K562 (cell line): ENCODE measurements at regions not wholly inside any gene's neighbourhood (a gene's known extent, or its start where the extent isn't known, plus 50 kb on each side); places are given as distances from the start of the nearest gene placed in this dataset.

Experiments
- ATAC-seq: fragments of 200-7000 bp; cut with Tn5 transposase; 3 replicates; pipeline ENCODE4 v1.9.1; 2020; ENCODE audit warnings: moderate library complexity
- BruUV-seq: library from RNA; stranded (reverse); fragments of 400-500 nt; replicated peaks from 2 replicates; lab custom pipeline; 2021; lab: Mats Ljungman, UMichigan
- CTCF ChIA-PET: fragments of 300-600 bp; formaldehyde crosslinking; extraction: SDS; loops from one replicate; lab custom pipeline; 2021; ENCODE audit warnings: low intra/inter-chr PET ratio; lab: Yijun Ruan, JAX
- POLR2A ChIA-PET: fragments of 300-600, 350-650 bp; sonication (Branson Sonifier 250); formaldehyde crosslinking; extraction: SDS; loops from one replicate; lab custom pipeline; 2021; ENCODE audit warnings: antibody characterized with exemption, inconsistent platforms; lab: Yijun Ruan, JAX
- DNase-seq, 4 experiments: peaks; one replicate each; pipeline versions ENCODE4 v3.0.0 to v3.0.0-alpha.2; 2011 to 2018; ENCODE audit warnings: low spot score in 3 of 4, mixed read lengths in 3 of 4; ENCODE audit errors: extremely low read depth in 1 of 4
- FAIRE-seq: peaks from 2 replicates; lab custom pipeline; 2011; peaks lifted over from hg19 to GRCh38; lab: Jason Lieb, UNC
- H2AFZ ChIP-seq: 2 replicates; pipeline ENCODE4 v1.6.0; 2011; ENCODE audit warnings: low read depth, low read length, control low read depth, inconsistent platforms
- H3K27ac ChIP-seq: fragments of 200-600 bp; 3 replicates; pipeline ENCODE4 v1.8.0; 2011; ENCODE audit warnings: low read depth, mild to moderate bottlenecking, control low read depth, inconsistent platforms, low read length, moderate library complexity, mixed read lengths; ENCODE audit errors: extremely low read depth
- H3K27me3 ChIP-seq, 2 experiments: fragments of 300-600 bp in 1 of 2; 2 replicates in 1 of 2; 3 replicates in 1 of 2; pipeline versions ENCODE4 v1.6.0 to v1.8.0; 2011; ENCODE audit warnings: inconsistent platforms in 2 of 2, low read length in 2 of 2, mild to moderate bottlenecking in 1 of 2, mixed read lengths in 1 of 2, moderate library complexity in 1 of 2; ENCODE audit not compliant: control insufficient read depth in 2 of 2, insufficient read depth in 2 of 2
- H3K36me3 ChIP-seq: fragments of 300-600 bp; 3 replicates; pipeline ENCODE4 v1.8.0; 2011; ENCODE audit warnings: mild to moderate bottlenecking, low read length, inconsistent platforms; ENCODE audit not compliant: control insufficient read depth, insufficient read depth
- H3K4me1 ChIP-seq, 2 experiments: fragments of 200-600 bp in 1 of 2; replicated peaks in 1 of 2; 2 replicates in 1 of 2; 3 replicates in 1 of 2; pipeline versions ENCODE4 v1.5.1 to v1.8.0; 2011; ENCODE audit warnings: inconsistent platforms in 2 of 2, low read length in 2 of 2, mild to moderate bottlenecking in 1 of 2, mixed read lengths in 1 of 2, moderate library complexity in 1 of 2; ENCODE audit not compliant: control insufficient read depth in 2 of 2, insufficient read depth in 2 of 2
- H3K4me2 ChIP-seq: 2 replicates; pipeline ENCODE4 v1.6.1; 2011; ENCODE audit warnings: low read length, control low read depth, inconsistent platforms, mixed read lengths; ENCODE audit not compliant: insufficient read depth
- H3K4me3 ChIP-seq: fragments of 200-600 bp; sonication (generic), shearing (Covaris generic); 2 replicates; pipeline ENCODE4 v1.5.1; 2016; ENCODE audit warnings: control low read depth, inconsistent platforms
- H3K79me2 ChIP-seq: fragments of 200-600 bp; 3 replicates; pipeline ENCODE4 v1.8.0; 2011; ENCODE audit warnings: low read length, inconsistent platforms; ENCODE audit not compliant: control insufficient read depth, insufficient read depth
- H3K9ac ChIP-seq, 2 experiments: 2 replicates each; pipeline versions ENCODE4 v1.6.0 to v1.6.1; 2011; ENCODE audit warnings: low read depth in 2 of 2, low read length in 2 of 2, control low read depth in 1 of 2, inconsistent platforms in 1 of 2, mild to moderate bottlenecking in 1 of 2, mixed read lengths in 1 of 2; ENCODE audit not compliant: insufficient read depth in 1 of 2
- H3K9me1 ChIP-seq: one replicate; pipeline ENCODE4 v1.6.0; 2011; ENCODE audit warnings: inconsistent platforms, mild to moderate bottlenecking, low read length, moderate library complexity; ENCODE audit not compliant: control insufficient read depth, insufficient read depth
- H3K9me3 ChIP-seq: replicated peaks from 2 replicates; pipeline ENCODE4 v1.5.1; 2011; ENCODE audit warnings: low read depth, low read length, inconsistent platforms; ENCODE audit not compliant: control insufficient read depth, insufficient read depth
- H4K20me1 ChIP-seq: replicated peaks from 2 replicates; pipeline ENCODE4 v1.6.1; 2011; ENCODE audit warnings: low read length, inconsistent platforms, mixed read lengths; ENCODE audit not compliant: control insufficient read depth, insufficient read depth
- CREB1 ChIP-seq, 2 experiments: sonication (generic) in 1 of 2; formaldehyde crosslinking in 1 of 2; IDR thresholded peaks; 2 replicates each; pipeline versions ENCODE4 v1.6.1 to v1.8.0; 2012 to 2022; ENCODE audit warnings: inconsistent platforms in 1 of 2, mild to moderate bottlenecking in 1 of 2, missing genetic modification reagents in 1 of 2, moderate library complexity in 1 of 2
- DIDO1 ChIP-seq: fragments of 450-650 bp; IDR thresholded peaks from 2 replicates; pipeline ENCODE4 v1.6.1; 2016; ENCODE audit warnings: low read depth, missing biosample characterization, missing genetic modification characterization
- NFIX ChIP-seq: fragments of 250-450 bp; sonication (Bioruptor Pico); IDR thresholded peaks from 2 replicates; pipeline ENCODE4 v1.4.0; 2020; ENCODE audit warnings: low read depth, mild to moderate bottlenecking, moderate library complexity
- ZFP1 ChIP-seq: fragments of 450-650 bp; formaldehyde crosslinking; IDR thresholded peaks from 2 replicates; pipeline ENCODE4 v1.4.0; 2020; ENCODE audit warnings: mild to moderate bottlenecking, mixed read lengths
- WGBS: fragments of 100-300 bp; shearing (Covaris generic); methylation state at CpG from one replicate; pipeline ENCODE4 v1.1.6; 2016; ENCODE audit warnings: low coverage, mixed read lengths; ENCODE audit not compliant: insufficient coverage; ENCODE audit errors: missing lambda C conversion rate; 5-methylcytosine and 5-hydroxymethylcytosine counted together
- in situ Hi-C: fragments of 300-500 bp; cut with MboI; formaldehyde crosslinking; loops from 4 replicates; pipeline ENCODE4 v1.15.0; 2018; ENCODE audit warnings: inconsistent platforms, mixed read lengths
- intact Hi-C: fragments of 100-400 bp; cut with micrococcal nuclease; formaldehyde crosslinking; loops from 2 replicates; pipeline ENCODE4 v1.14.2; 2022
- TF ChIP-seq, protein P1 (sequence below): fragments of 250-450 bp; sonication (Bioruptor Pico); IDR thresholded peaks from 2 replicates; pipeline ENCODE4 v1.8.0; 2022; ENCODE audit warnings: moderate library complexity, mild to moderate bottlenecking, inconsistent platforms
- TF ChIP-seq, protein P2 (sequence below): fragments of 450-650 bp; IDR thresholded peaks from 2 replicates; pipeline ENCODE4 v1.6.1; 2017; ENCODE audit warnings: antibody characterized with exemption, mild to moderate bottlenecking
- TF ChIP-seq, protein P3 (sequence below): fragments of 250-450 bp; sonication (Bioruptor Pico); IDR thresholded peaks from 2 replicates; pipeline ENCODE4 v1.4.0; 2020; ENCODE audit warnings: mild to moderate bottlenecking, moderate library complexity, borderline replicate concordance
- TF ChIP-seq, protein P4 (sequence below): fragments of 250-450 bp; sonication (Bioruptor Pico); IDR thresholded peaks from 2 replicates; pipeline ENCODE4 v1.5.1; 2021; ENCODE audit warnings: mild to moderate bottlenecking

DNA sequence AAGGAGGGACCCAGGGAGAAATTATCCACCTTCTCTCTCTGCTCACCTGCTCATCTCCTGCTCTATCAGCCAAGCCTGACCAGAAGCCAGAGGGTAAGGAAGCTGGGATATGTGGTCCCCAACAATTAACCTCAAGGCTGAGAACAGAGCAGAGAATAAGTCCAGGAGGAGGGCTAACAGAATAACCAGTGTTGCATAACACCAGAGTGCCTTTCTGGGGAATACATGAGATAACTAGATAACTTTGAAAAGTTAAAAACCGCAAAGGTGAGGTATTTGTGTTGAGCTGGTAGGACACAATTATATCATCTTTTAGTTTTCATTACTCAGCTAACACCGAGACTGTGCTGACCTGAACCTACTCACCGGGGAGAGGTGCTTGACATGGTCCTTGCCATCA lies 180.8 kb downstream of the SALL1 start:
- CTCF ChIA-PET, result no interaction called here
- Histone ChIP-seq H3K4me1 (no peaks in the 10 kb centered on the region), H3K4me2 (no peak overlapping the region), H4K20me1 (no peaks in the 10 kb centered on the region)
- no peak for FAIRE-seq
- TF ChIP-seq CREB1 (IDR thresholded peaks at IDR 0.05) (no peak), CREB1 (CRISPR knock-in tag; IDR thresholded peaks at IDR 0.05) (no peak), DIDO1 (no peak), NFIX (no peak), ZFP1 (CRISPR knock-in tag) (no peak)
- TF ChIP-seq, protein P1, sequence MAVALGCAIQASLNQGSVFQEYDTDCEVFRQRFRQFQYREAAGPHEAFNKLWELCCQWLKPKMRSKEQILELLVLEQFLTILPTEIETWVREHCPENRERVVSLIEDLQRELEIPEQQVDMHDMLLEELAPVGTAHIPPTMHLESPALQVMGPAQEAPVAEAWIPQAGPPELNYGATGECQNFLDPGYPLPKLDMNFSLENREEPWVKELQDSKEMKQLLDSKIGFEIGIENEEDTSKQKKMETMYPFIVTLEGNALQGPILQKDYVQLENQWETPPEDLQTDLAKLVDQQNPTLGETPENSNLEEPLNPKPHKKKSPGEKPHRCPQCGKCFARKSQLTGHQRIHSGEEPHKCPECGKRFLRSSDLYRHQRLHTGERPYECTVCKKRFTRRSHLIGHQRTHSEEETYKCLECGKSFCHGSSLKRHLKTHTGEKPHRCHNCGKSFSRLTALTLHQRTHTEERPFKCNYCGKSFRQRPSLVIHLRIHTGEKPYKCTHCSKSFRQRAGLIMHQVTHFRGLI (CRISPR knock-in tag), result no peak
- TF ChIP-seq, protein P2, sequence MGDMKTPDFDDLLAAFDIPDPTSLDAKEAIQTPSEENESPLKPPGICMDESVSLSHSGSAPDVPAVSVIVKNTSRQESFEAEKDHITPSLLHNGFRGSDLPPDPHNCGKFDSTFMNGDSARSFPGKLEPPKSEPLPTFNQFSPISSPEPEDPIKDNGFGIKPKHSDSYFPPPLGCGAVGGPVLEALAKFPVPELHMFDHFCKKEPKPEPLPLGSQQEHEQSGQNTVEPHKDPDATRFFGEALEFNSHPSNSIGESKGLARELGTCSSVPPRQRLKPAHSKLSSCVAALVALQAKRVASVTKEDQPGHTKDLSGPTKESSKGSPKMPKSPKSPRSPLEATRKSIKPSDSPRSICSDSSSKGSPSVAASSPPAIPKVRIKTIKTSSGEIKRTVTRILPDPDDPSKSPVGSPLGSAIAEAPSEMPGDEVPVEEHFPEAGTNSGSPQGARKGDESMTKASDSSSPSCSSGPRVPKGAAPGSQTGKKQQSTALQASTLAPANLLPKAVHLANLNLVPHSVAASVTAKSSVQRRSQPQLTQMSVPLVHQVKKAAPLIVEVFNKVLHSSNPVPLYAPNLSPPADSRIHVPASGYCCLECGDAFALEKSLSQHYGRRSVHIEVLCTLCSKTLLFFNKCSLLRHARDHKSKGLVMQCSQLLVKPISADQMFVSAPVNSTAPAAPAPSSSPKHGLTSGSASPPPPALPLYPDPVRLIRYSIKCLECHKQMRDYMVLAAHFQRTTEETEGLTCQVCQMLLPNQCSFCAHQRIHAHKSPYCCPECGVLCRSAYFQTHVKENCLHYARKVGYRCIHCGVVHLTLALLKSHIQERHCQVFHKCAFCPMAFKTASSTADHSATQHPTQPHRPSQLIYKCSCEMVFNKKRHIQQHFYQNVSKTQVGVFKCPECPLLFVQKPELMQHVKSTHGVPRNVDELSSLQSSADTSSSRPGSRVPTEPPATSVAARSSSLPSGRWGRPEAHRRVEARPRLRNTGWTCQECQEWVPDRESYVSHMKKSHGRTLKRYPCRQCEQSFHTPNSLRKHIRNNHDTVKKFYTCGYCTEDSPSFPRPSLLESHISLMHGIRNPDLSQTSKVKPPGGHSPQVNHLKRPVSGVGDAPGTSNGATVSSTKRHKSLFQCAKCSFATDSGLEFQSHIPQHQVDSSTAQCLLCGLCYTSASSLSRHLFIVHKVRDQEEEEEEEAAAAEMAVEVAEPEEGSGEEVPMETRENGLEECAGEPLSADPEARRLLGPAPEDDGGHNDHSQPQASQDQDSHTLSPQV, result no peak
- TF ChIP-seq, protein P3, sequence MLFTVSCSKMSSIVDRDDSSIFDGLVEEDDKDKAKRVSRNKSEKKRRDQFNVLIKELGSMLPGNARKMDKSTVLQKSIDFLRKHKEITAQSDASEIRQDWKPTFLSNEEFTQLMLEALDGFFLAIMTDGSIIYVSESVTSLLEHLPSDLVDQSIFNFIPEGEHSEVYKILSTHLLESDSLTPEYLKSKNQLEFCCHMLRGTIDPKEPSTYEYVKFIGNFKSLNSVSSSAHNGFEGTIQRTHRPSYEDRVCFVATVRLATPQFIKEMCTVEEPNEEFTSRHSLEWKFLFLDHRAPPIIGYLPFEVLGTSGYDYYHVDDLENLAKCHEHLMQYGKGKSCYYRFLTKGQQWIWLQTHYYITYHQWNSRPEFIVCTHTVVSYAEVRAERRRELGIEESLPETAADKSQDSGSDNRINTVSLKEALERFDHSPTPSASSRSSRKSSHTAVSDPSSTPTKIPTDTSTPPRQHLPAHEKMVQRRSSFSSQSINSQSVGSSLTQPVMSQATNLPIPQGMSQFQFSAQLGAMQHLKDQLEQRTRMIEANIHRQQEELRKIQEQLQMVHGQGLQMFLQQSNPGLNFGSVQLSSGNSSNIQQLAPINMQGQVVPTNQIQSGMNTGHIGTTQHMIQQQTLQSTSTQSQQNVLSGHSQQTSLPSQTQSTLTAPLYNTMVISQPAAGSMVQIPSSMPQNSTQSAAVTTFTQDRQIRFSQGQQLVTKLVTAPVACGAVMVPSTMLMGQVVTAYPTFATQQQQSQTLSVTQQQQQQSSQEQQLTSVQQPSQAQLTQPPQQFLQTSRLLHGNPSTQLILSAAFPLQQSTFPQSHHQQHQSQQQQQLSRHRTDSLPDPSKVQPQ, result no peak
- TF ChIP-seq, protein P4, sequence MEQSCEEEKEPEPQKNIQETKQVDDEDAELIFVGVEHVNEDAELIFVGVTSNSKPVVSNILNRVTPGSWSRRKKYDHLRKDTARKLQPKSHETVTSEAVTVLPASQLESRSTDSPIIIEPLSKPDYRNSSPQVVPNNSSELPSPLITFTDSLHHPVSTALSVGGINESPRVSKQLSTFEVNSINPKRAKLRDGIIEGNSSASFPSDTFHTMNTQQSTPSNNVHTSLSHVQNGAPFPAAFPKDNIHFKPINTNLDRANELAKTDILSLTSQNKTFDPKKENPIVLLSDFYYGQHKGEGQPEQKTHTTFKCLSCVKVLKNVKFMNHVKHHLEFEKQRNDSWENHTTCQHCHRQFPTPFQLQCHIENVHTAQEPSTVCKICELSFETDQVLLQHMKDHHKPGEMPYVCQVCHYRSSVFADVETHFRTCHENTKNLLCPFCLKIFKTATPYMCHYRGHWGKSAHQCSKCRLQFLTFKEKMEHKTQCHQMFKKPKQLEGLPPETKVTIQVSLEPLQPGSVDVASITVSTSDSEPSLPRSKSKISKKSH (CRISPR knock-in tag), result no peak
- TF ChIP-seq, all 486 proteins: peak for 0
- Histone ChIP-seq H3K79me2 (no peaks in the 10 kb centered on the region), H2AFZ (no peak overlapping the region), H3K36me3 (no peaks in the 10 kb centered on the region), H3K27ac (no peak overlapping the region), H3K9ac (no peak overlapping the region), H3K9me1 (no peaks in the 10 kb centered on the region), H3K4me3 (no peak overlapping the region), H3K9me3 (no peaks in the 10 kb centered on the region), H3K27me3 (peaks cover 0 to 5% of the 10 kb centered on the region in 2 experiments; a peak in 1 of 5 replicates)
- ATAC-seq (no peak), DNase-seq (no peak)
- intact Hi-C loops (no loop called here), in situ Hi-C loops (no loop called here)
- POLR2A ChIA-PET, result interaction anchor here (0.8 kb wide), 1 partner anchor 48 kb away, joined by 3 read pairs; no protein-coding TSS in a partner anchor
- no TSS peak for BruUV-seq
- WGBS, result 2% methylated on average over 3 of the region's 3 CpGs
